ENCODE measurements at regions not wholly inside any gene's neighbourhood (a gene's known extent, or its start where the extent isn't known, plus 50 kb on each side); places are given as distances from the start of the nearest gene placed in this dataset.

- peak; percentile 41 for FAIRE-seq
- DNase-seq (ENCODE audit: extremely low spot score, insufficient read length, low read depth), result no peak
Observed at GRCh38 chr5:60295423-60295822, 401.9 kb upstream of the PDE4D start.

- no peak for DNase-seq (ENCODE audit: extremely low spot score, insufficient read length, low read depth)
- FAIRE-seq, result no peak
Observed at GRCh38 chr5:60293518-60293917, 400.0 kb upstream of the PDE4D start.

- DNase-seq (ENCODE audit: extremely low spot score, insufficient read length, low read depth) (no peak), FAIRE-seq (peak; percentile 67)
Observed at GRCh38 chr5:60287174-60287771, 393.7 kb upstream of the PDE4D start.

GRCh38 chr5:60285910-60286309, 392.4 kb upstream of the PDE4D start:
- no peak for FAIRE-seq

GRCh38 chr5:60280943-60281342, 387.4 kb upstream of the PDE4D start:
- FAIRE-seq, result no peak
- DNase-seq (ENCODE audit: extremely low spot score, insufficient read length, low read depth), result no peak

More at GRCh38 chr5:60285910-60286309, 392.4 kb upstream of the PDE4D start:
- DNase-seq (ENCODE audit: extremely low spot score, insufficient read length, low read depth), result no peak

- FAIRE-seq, result no peak
- DNase-seq (ENCODE audit: extremely low spot score, insufficient read length, low read depth), result no peak
Observed at GRCh38 chr5:60277941-60278340, 384.4 kb upstream of the PDE4D start.

GRCh38 chr5:60274747-60275146, 381.2 kb upstream of the PDE4D start:
- DNase-seq (ENCODE audit: extremely low spot score, insufficient read length, low read depth) (no peak), FAIRE-seq (no peak)

- FAIRE-seq, result no peak
- DNase-seq (ENCODE audit: extremely low spot score, insufficient read length, low read depth), result no peak
Observed at GRCh38 chr5:60271517-60271916, 378.0 kb upstream of the PDE4D start.

- FAIRE-seq, result no peak
- no peak for DNase-seq (ENCODE audit: extremely low spot score, insufficient read length, low read depth)
Observed at GRCh38 chr5:60267907-60268306, 374.4 kb upstream of the PDE4D start.

- FAIRE-seq, result no peak
- DNase-seq (ENCODE audit: extremely low spot score, insufficient read length, low read depth), result no peak
Observed at GRCh38 chr5:60263346-60263745, 369.8 kb upstream of the PDE4D start.

GRCh38 chr5:60262576-60263295, 369.2 kb upstream of the PDE4D start:
- no peak for FAIRE-seq
- no peak for DNase-seq (ENCODE audit: extremely low spot score, insufficient read length, low read depth)

GRCh38 chr5:60261732-60262131, 368.2 kb upstream of the PDE4D start:
- DNase-seq (ENCODE audit: extremely low spot score, insufficient read length, low read depth) (no peak), FAIRE-seq (no peak)

GRCh38 chr5:60260658-60261057, 367.1 kb upstream of the PDE4D start:
- FAIRE-seq (no peak), DNase-seq (ENCODE audit: extremely low spot score, insufficient read length, low read depth) (no peak)

- DNase-seq (ENCODE audit: extremely low spot score, insufficient read length, low read depth) (no peak), FAIRE-seq (no peak)
Observed at GRCh38 chr5:60259730-60260129, 366.2 kb upstream of the PDE4D start.

- DNase-seq (ENCODE audit: extremely low spot score, insufficient read length, low read depth), result no peak
- FAIRE-seq, result no peak
Observed at GRCh38 chr5:60257596-60258271, 364.2 kb upstream of the PDE4D start.

- FAIRE-seq, result no peak
- DNase-seq (ENCODE audit: extremely low spot score, insufficient read length, low read depth), result no peak
Observed at GRCh38 chr5:60256546-60256945, 363.0 kb upstream of the PDE4D start.

- FAIRE-seq, result peak; percentile 80
- DNase-seq (ENCODE audit: extremely low spot score, insufficient read length, low read depth), result no peak
Observed at GRCh38 chr5:60248901-60249300, 355.4 kb upstream of the PDE4D start.

GRCh38 chr5:60243713-60244112, 350.2 kb upstream of the PDE4D start:
- DNase-seq (ENCODE audit: extremely low spot score, insufficient read length, low read depth) (no peak), FAIRE-seq (no peak)

GRCh38 chr5:60232036-60232795, 338.7 kb upstream of the PDE4D start:
- DNase-seq (ENCODE audit: extremely low spot score, insufficient read length, low read depth), result no peak
- no peak for FAIRE-seq

- no peak for DNase-seq (ENCODE audit: extremely low spot score, insufficient read length, low read depth)
- FAIRE-seq, result no peak
Observed at GRCh38 chr5:60230456-60230855, 336.9 kb upstream of the PDE4D start.

Measured in GM18507 (cell line).